ENCODE measurements at regions not wholly inside any gene's neighbourhood (a gene's known extent, or its start where the extent isn't known, plus 50 kb on each side); places are given as distances from the start of the nearest gene placed in this dataset.
"Not testable (repeated sequence)": the region's sequence is repeated elsewhere in the genome, so short reads cannot be mapped to it uniquely, and the experiment has no call there.

GRCh38 chr3:25895443-25895842, 105.6 kb downstream of the OXSM start:
- no peak for DNase-seq (ENCODE audit: low read depth)

GRCh38 chr3:25897019-25897418, 107.1 kb downstream of the OXSM start:
- DNase-seq (ENCODE audit: low read depth): peak; percentile 33

GRCh38 chr3:25899352-25900101, 109.6 kb downstream of the OXSM start:
- DNase-seq (ENCODE audit: low read depth): no peak

- no peak for DNase-seq (ENCODE audit: low read depth)
Measured at GRCh38 chr3:25900161-25900560, 110.3 kb downstream of the OXSM start.

GRCh38 chr3:25901796-25902195, 111.9 kb downstream of the OXSM start:
- no peak for DNase-seq (ENCODE audit: low read depth)

GRCh38 chr3:25902586-25902985, 112.7 kb downstream of the OXSM start:
- no peak for DNase-seq (ENCODE audit: low read depth)

GRCh38 chr3:25903371-25904129, 113.7 kb downstream of the OXSM start:
- no peak for DNase-seq (ENCODE audit: low read depth)

- DNase-seq (ENCODE audit: low read depth): no peak
Measured at GRCh38 chr3:25904206-25904605, 114.3 kb downstream of the OXSM start.

GRCh38 chr3:25906132-25906906, 116.4 kb downstream of the OXSM start:
- no peak for DNase-seq (ENCODE audit: low read depth)

GRCh38 chr3:25907081-25907480, 117.2 kb downstream of the OXSM start:
- no peak for DNase-seq (ENCODE audit: low read depth)

GRCh38 chr3:25910105-25910504, 120.2 kb downstream of the OXSM start:
- no peak for DNase-seq (ENCODE audit: low read depth)

GRCh38 chr3:25910997-25911396, 121.1 kb downstream of the OXSM start:
- DNase-seq (ENCODE audit: low read depth): no peak

GRCh38 chr3:25911525-25912295, 121.8 kb downstream of the OXSM start:
- no peak for DNase-seq (ENCODE audit: low read depth)

- no peak for DNase-seq (ENCODE audit: low read depth)
Measured at GRCh38 chr3:25913179-25913578, 123.3 kb downstream of the OXSM start.

GRCh38 chr3:25915673-25916072, 125.8 kb downstream of the OXSM start:
- no peak for DNase-seq (ENCODE audit: low read depth)

- DNase-seq (ENCODE audit: low read depth): no peak
Measured at GRCh38 chr3:25916321-25916720, 126.4 kb downstream of the OXSM start.

- not testable (repeated sequence) for DNase-seq (ENCODE audit: low read depth)
Measured at GRCh38 chr3:25931967-25932366, 142.1 kb downstream of the OXSM start.

- DNase-seq (ENCODE audit: low read depth): no peak
Measured at GRCh38 chr3:25938566-25939325, 148.9 kb downstream of the OXSM start.

GRCh38 chr3:25940935-25941334, 151.0 kb downstream of the OXSM start:
- DNase-seq (ENCODE audit: low read depth): peak; percentile 3

GRCh38 chr3:25944329-25944728, 154.4 kb downstream of the OXSM start:
- DNase-seq (ENCODE audit: low read depth): peak; percentile 43

GRCh38 chr3:25945366-25945765, 155.5 kb downstream of the OXSM start:
- no peak for DNase-seq (ENCODE audit: low read depth)

All from RPMI7951 (cell line).